GM19438 (cell line): ENCODE measurements at regions not wholly inside any gene's neighbourhood (a gene's known extent, or its start where the extent isn't known, plus 50 kb on each side); places are given as distances from the start of the nearest gene placed in this dataset.

Experiments used
- ATAC-seq: cut with Tn5 transposase; IDR thresholded peaks from one replicate; pipeline ENCODE4 v1.9.1; 2021; ENCODE audit warnings: low read depth; ENCODE audit not compliant: unreplicated experiment

GRCh38 chr2:8219631-8220355, 462.1 kb upstream of the ID2 start:
- ATAC-seq = no peak

GRCh38 chr2:8222979-8223694, 458.7 kb upstream of the ID2 start:
- no peak for ATAC-seq

- no peak for ATAC-seq
Observed at GRCh38 chr2:8223695-8224346, 458.0 kb upstream of the ID2 start.

- no peak for ATAC-seq
Observed at GRCh38 chr2:8224347-8225190, 457.3 kb upstream of the ID2 start.

GRCh38 chr2:8225266-8225665, 456.6 kb upstream of the ID2 start:
- ATAC-seq = no peak

- no peak for ATAC-seq
Observed at GRCh38 chr2:8225798-8226197, 456.1 kb upstream of the ID2 start.

- peak; percentile 65 for ATAC-seq
Observed at GRCh38 chr2:8229546-8229986, 452.3 kb upstream of the ID2 start.

- ATAC-seq = no peak
Observed at GRCh38 chr2:8230466-8230865, 451.4 kb upstream of the ID2 start.

GRCh38 chr2:8231902-8232301, 450.0 kb upstream of the ID2 start:
- no peak for ATAC-seq

GRCh38 chr2:8232871-8233270, 449.0 kb upstream of the ID2 start:
- ATAC-seq = no peak

GRCh38 chr2:8234253-8234652, 447.6 kb upstream of the ID2 start:
- ATAC-seq = peak; percentile 35

- peak; percentile 93 for ATAC-seq
Observed at GRCh38 chr2:8234757-8235374, 447.0 kb upstream of the ID2 start.

- ATAC-seq = peak; percentile 0
Observed at GRCh38 chr2:8235419-8235818, 446.4 kb upstream of the ID2 start.

GRCh38 chr2:8236391-8236790, 445.5 kb upstream of the ID2 start:
- ATAC-seq = no peak

- no peak for ATAC-seq
Observed at GRCh38 chr2:8238521-8239230, 443.2 kb upstream of the ID2 start.

GRCh38 chr2:8239531-8240088, 442.2 kb upstream of the ID2 start:
- ATAC-seq = no peak

GRCh38 chr2:8241317-8241716, 440.5 kb upstream of the ID2 start:
- ATAC-seq = no peak

- no peak for ATAC-seq
Observed at GRCh38 chr2:8242739-8243138, 439.1 kb upstream of the ID2 start.

GRCh38 chr2:8243748-8244400, 438.0 kb upstream of the ID2 start:
- no peak for ATAC-seq
